Urinary bladder (tissue), 3 donors: ENCODE measurements at regions not wholly inside any gene's neighbourhood (a gene's known extent, or its start where the extent isn't known, plus 50 kb on each side); places are given as distances from the start of the nearest gene placed in this dataset.

ENCODE experiments used
- DNase-seq: peaks from one replicate; pipeline ENCODE4 v3.0.0-alpha.2; 2015; ENCODE audit errors: extremely low spot score
- H3K27ac ChIP-seq: one replicate; pipeline ENCODE4 v1.5.1; 2013; ENCODE audit warnings: low read depth, mild to moderate bottlenecking, moderate library complexity
- H3K36me3 ChIP-seq: one replicate; pipeline ENCODE4 v1.6.1; 2013; ENCODE audit warnings: mild to moderate bottlenecking, moderate library complexity; ENCODE audit not compliant: insufficient read depth
- H3K4me1 ChIP-seq: one replicate; pipeline ENCODE4 v1.6.1; 2013; ENCODE audit warnings: mild to moderate bottlenecking, moderate library complexity; ENCODE audit not compliant: insufficient read depth
- H3K4me3 ChIP-seq: one replicate; pipeline ENCODE4 v1.5.1; 2013; ENCODE audit warnings: low read depth, low read length
- WGBS: extraction: QIAGEN DNeasy Blood & Tissue Kit; methylation state at CpG from one replicate; pipeline ENCODE4 v1.1.7; 2013; 5-methylcytosine and 5-hydroxymethylcytosine counted together
- donor health status: healthy with polysubstance abuse.
- donor health status: healthy.

- no peak overlapping the region for H3K27ac ChIP-seq
- H3K4me3 ChIP-seq: no peak overlapping the region
- no peaks in the 10 kb centered on the region for H3K36me3 ChIP-seq
- no peaks in the 10 kb centered on the region for H3K4me1 ChIP-seq
- 77% methylated on average over 5 of the region's 5 CpGs for whole genome bisulfite sequencing
- DNase-seq: no peak
Observed at GRCh38 chr15:97748576-97748975, 211.9 kb upstream of the ARRDC4 start.

GRCh38 chr15:97750060-97750459, 210.4 kb upstream of the ARRDC4 start:
- WGBS: 74% methylated on average over 7 of the region's 7 CpGs
- Histone ChIP-seq H3K27ac (no peak overlapping the region), H3K4me1 (no peaks in the 10 kb centered on the region), H3K4me3 (no peak overlapping the region), H3K36me3 (no peaks in the 10 kb centered on the region)
- no peak for DNase-seq

GRCh38 chr15:97755726-97756125, 204.8 kb upstream of the ARRDC4 start:
- Histone ChIP-seq H3K4me1 (no peaks in the 10 kb centered on the region), H3K4me3 (no peak overlapping the region), H3K36me3 (no peaks in the 10 kb centered on the region), H3K27ac (no peak overlapping the region)
- no peak for DNase-seq
- 91% methylated on average over 1 of the region's 1 CpG for WGBS

DNA sequence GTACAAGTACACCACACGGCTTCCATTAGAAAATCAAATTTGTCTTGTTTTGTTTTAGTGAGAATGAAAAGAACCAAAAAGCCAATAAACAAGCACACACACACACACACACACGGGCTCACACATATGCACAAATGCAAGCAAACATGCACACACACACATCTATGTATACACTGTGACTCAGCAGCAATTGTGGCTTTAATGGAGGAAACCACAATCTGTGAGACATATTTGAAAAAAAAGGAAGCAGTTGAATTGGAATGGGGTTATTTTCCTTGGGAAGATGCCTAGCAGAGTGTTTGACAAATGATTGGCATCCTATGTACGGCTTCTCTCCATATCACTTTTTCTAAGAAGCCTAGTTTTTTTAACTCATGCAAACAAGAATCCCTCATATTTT, 201.1 kb upstream of the ARRDC4 start:
- WGBS: 74% methylated on average over 3 of the region's 3 CpGs
- no peak for DNase-seq
- Histone ChIP-seq H3K36me3 (no peaks in the 10 kb centered on the region), H3K4me3 (no peak overlapping the region), H3K27ac (no peak overlapping the region), H3K4me1 (no peaks in the 10 kb centered on the region)

GRCh38 chr15:97761110-97761509, 199.4 kb upstream of the ARRDC4 start:
- Histone ChIP-seq H3K36me3 (no peaks in the 10 kb centered on the region), H3K27ac (no peak overlapping the region), H3K4me1 (no peaks in the 10 kb centered on the region), H3K4me3 (no peak overlapping the region)
- DNase-seq: no peak
- 46% methylated on average over 5 of the region's 5 CpGs for WGBS

DNA sequence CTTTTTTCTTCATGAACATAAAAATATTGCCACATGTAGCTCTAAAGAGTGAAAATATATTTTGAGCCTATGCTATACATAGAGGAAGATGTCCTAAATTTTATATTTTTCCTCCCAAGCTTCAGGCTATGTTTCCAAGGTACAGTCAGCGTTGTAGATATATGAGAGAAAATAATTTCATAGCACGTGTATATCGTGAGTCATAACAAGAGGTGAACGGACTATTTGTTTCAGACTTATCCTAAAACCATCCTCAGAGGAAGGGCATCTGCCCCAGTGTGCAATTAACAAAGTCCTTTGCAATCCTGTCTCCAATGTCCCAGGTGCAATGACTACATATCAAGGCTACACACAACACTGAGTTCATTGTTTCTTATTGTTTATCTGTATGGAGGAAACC, 177.3 kb upstream of the ARRDC4 start:
- DNase-seq: no peak
- H3K36me3 ChIP-seq: no peaks in the 10 kb centered on the region
- no peaks in the 10 kb centered on the region for H3K4me1 ChIP-seq
- H3K27ac ChIP-seq: no peak overlapping the region
- H3K4me3 ChIP-seq: no peak overlapping the region
- WGBS: 58% methylated on average over 4 of the region's 4 CpGs

DNA sequence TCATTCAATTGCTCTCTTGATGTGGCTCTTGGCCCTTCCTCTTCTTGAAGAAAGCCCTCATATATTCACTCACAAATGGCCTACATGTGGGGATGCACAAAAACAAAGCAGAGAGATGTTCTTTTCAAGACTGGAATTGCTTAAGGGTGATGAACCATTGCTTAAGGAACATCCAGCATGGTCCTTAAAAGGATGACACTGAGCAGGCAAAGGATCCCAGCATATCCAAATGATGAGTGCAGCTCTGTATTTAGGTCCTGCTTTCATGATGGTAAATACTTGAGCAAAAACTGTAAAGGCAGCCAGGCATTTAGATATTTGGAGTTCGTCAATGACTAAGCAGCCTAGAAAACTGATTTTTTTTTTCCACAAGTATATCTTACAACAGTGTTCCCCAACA, 173.8 kb upstream of the ARRDC4 start:
- H3K4me3 ChIP-seq: no peak overlapping the region
- 72% methylated on average over 1 of the region's 1 CpG for WGBS
- H3K27ac ChIP-seq: no peak overlapping the region
- H3K4me1 ChIP-seq: no peaks in the 10 kb centered on the region
- DNase-seq: no peak
- no peaks in the 10 kb centered on the region for H3K36me3 ChIP-seq

GRCh38 chr15:97790180-97790579, 170.3 kb upstream of the ARRDC4 start:
- DNase-seq: no peak
- Histone ChIP-seq H3K36me3 (no peaks in the 10 kb centered on the region), H3K4me3 (no peak overlapping the region), H3K27ac (no peak overlapping the region), H3K4me1 (no peaks in the 10 kb centered on the region)

DNA sequence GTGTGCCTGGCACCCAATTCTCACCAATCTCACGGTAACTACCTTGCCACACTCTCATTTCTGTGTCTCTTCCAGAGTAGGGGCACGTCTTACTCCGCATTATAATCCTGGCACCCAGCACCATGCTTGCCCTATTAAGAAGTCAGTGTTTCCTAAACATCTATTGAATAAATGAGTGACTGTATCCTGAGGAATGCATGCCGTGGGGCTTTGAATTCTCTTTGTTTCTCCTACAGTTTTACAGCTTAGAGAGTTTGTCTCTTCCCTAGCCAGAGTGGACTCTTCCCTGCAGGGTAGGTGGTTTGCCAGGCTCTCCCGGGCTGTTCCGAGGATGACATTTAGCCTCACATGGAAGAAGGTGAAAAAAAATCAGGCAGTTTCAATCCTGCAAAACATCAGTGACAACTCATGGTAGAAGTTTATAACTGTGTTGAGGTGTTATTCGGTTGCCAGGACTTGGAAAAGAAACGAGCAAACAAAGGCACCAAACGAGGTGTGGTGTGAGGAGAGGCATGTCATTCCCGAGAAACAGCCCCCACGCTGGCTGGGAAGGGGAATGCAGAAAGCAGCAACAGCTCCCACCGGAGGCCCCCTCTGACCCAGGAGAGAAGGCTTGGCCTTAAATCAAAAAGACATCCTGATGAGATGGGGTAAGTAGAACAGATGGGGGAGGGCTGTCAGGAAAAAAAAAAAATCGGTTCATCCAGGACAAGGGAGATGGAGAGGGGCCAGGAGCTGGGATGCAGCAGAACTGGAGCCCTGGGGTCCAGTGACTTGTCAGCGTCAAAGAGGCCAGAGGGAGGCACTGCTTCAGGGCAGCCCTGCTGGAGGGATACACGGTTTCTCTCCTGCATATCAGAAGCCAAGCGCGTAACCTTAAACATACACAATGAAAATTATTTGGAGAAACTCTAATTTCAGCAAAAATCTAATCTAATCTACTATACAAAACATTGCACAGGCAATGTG, 168.4 kb upstream of the ARRDC4 start:
- no peaks in the 10 kb centered on the region for H3K4me1 ChIP-seq
- DNase-seq: no peak
- WGBS: 29% methylated on average over 17 of the region's 17 CpGs
- H3K4me3 ChIP-seq: no peak overlapping the region
- H3K36me3 ChIP-seq: no peaks in the 10 kb centered on the region
- no peak overlapping the region for H3K27ac ChIP-seq

DNA sequence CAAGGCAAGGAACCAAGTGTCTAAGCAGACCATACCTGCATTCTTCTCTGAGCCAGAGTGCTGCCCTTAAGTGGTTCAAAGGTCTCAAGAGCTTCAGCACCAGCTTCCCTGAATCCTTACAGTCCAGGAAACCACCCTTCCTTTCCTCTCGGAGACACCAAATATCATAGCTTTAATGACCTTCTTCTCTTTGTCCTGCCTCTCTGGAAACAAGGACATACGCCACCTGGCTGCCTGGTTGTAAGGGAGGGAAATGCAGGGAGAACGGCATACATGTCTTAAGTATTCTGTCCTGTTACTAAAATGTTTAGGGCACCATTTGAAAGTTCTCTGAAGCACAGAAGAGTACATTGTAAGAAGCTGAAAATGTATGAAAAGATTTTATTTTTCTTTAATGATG, 155.6 kb upstream of the ARRDC4 start:
- DNase-seq: no peak
- no peak overlapping the region for H3K4me3 ChIP-seq
- H3K4me1 ChIP-seq: no peaks in the 10 kb centered on the region
- 75% methylated on average over 3 of the region's 3 CpGs for WGBS
- no peak overlapping the region for H3K27ac ChIP-seq
- H3K36me3 ChIP-seq: no peaks in the 10 kb centered on the region

DNA sequence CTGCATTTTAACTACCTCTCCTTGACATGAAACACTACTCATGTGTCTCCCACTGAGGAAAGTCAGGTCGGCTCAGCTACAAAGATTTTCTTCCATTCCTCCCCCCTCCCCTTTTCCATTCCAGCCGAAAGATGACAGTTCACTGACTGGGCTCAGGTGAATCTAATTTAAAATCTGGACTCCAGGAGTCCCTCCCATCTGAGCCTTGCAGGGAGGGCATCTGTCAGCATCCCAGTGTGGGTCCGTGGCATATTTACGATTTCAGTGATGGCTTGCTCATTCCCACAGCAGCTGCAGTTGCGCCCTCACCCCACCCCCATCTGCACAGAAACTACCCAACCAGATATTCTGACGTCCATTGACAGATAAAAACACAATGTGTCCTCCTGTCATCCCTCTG, 153.7 kb upstream of the ARRDC4 start:
- Histone ChIP-seq H3K27ac (no peak overlapping the region), H3K4me3 (no peak overlapping the region), H3K4me1 (no peaks in the 10 kb centered on the region), H3K36me3 (no peaks in the 10 kb centered on the region)
- DNase-seq: no peak
- WGBS: 69% methylated on average over 6 of the region's 6 CpGs

- Histone ChIP-seq H3K27ac (no peak overlapping the region), H3K4me3 (no peak overlapping the region), H3K4me1 (no peaks in the 10 kb centered on the region), H3K36me3 (no peaks in the 10 kb centered on the region)
- WGBS: 55% methylated on average over 2 of the region's 2 CpGs
- DNase-seq: no peak
Observed at GRCh38 chr15:97815835-97816234, 144.7 kb upstream of the ARRDC4 start.

GRCh38 chr15:97817276-97817890, 143.1 kb upstream of the ARRDC4 start:
- WGBS: 49% methylated on average over 9 of the region's 9 CpGs
- Histone ChIP-seq H3K27ac (no peak overlapping the region), H3K4me1 (no peaks in the 10 kb centered on the region), H3K36me3 (no peaks in the 10 kb centered on the region), H3K4me3 (no peak overlapping the region)
- DNase-seq: no peak

GRCh38 chr15:97836003-97836402, 124.5 kb upstream of the ARRDC4 start:
- no peak for DNase-seq
- H3K27ac ChIP-seq: no peak overlapping the region
- 71% methylated on average over 4 of the region's 4 CpGs for WGBS
- no peak overlapping the region for H3K4me3 ChIP-seq
- H3K36me3 ChIP-seq: no peaks in the 10 kb centered on the region
- H3K4me1 ChIP-seq: no peaks in the 10 kb centered on the region
